ENCODE measurements at regions not wholly inside any gene's neighbourhood (a gene's known extent, or its start where the extent isn't known, plus 50 kb on each side); places are given as distances from the start of the nearest gene placed in this dataset.

- POLR2A ChIA-PET, result no interaction called here
These were observed 1263.2 kb downstream of the FAM181B start for GRCh38 chr11:81470446-81470845.

GRCh38 chr11:81459766-81460306 is 1273.8 kb downstream of the FAM181B start:
- ChIA-PET CTCF (no interaction called here), POLR2A (no interaction called here)
- H3K36me3 ChIP-seq (ENCODE audit: control insufficient read depth, insufficient read depth, low read length), result no peaks in the 10 kb centered on the region
- H3K9me3 ChIP-seq (ENCODE audit: control insufficient read depth, insufficient read depth, low read depth, low read length), result no peaks in the 10 kb centered on the region
- in situ Hi-C loops (cut with HindIII; ENCODE audit: low pct_unique_long_range_greater_than_20kb, low sequenced_read_pairs) (no loop called here), intact Hi-C loops (cut with micrococcal nuclease; ENCODE audit: unreplicated experiment) (no loop called here)
- no TSS peak for BruUV-seq (replicated peaks)
- ATAC-seq (no peak), DNase-seq (ENCODE audit: low read depth, low spot score) (no peak)
- no peak overlapping the region for H3K4me3 ChIP-seq (ENCODE audit: low read depth in 2 of 2, low read length in 2 of 2)
- no peaks in the 10 kb centered on the region for H3K4me1 ChIP-seq (ENCODE audit: control insufficient read depth, insufficient read depth, low read length)
- no peak for TF ChIP-seq REST (IDR thresholded peaks at IDR 0.05; ENCODE audit: insufficient read depth in 1 of 2, low read depth in 2 of 2, low read length in 1 of 2)
- no peaks in the 10 kb centered on the region for H3K27me3 ChIP-seq (ENCODE audit: control insufficient read depth, insufficient read depth, low read length)
- H3K27ac ChIP-seq (ENCODE audit: low read length), result no peak overlapping the region

More at GRCh38 chr11:81470446-81470845, 1263.2 kb downstream of the FAM181B start:
- H3K4me1 ChIP-seq (ENCODE audit: control insufficient read depth, insufficient read depth, low read length), result no peaks in the 10 kb centered on the region
- TF ChIP-seq SIN3A (IDR thresholded peaks at IDR 0.05; ENCODE audit: borderline replicate concordance, insufficient read depth, low read depth, low read length) (no peak), REST (IDR thresholded peaks at IDR 0.05; ENCODE audit: insufficient read depth in 1 of 2, low read depth in 2 of 2, low read length in 1 of 2) (no peak), CTCF (IDR thresholded peaks at IDR 0.05) (no peak), TCF7L2 (IDR thresholded peaks at IDR 0.05; ENCODE audit: low read depth, low read length) (no peak), POLR2AphosphoS5 (IDR thresholded peaks at IDR 0.05; ENCODE audit: low read depth, low read length) (no peak)
- BruUV-seq (replicated peaks), result no TSS peak
- DNase-seq (ENCODE audit: low read depth, low spot score) (no peak), ATAC-seq (no peak)
- CTCF ChIA-PET, result no interaction called here
- H3K36me3 ChIP-seq (ENCODE audit: control insufficient read depth, insufficient read depth, low read length), result no peaks in the 10 kb centered on the region
- no peak overlapping the region for H3K4me3 ChIP-seq (ENCODE audit: low read depth in 2 of 2, low read length in 2 of 2)
- no peaks in the 10 kb centered on the region for H3K9me3 ChIP-seq (ENCODE audit: control insufficient read depth, insufficient read depth, low read depth, low read length)
- intact Hi-C loops (cut with micrococcal nuclease; ENCODE audit: unreplicated experiment), result no loop called here
- H3K27ac ChIP-seq (ENCODE audit: low read length), result no peak overlapping the region
- H3K27me3 ChIP-seq (ENCODE audit: control insufficient read depth, insufficient read depth, low read length), result no peaks in the 10 kb centered on the region
- in situ Hi-C loops (cut with HindIII; ENCODE audit: low pct_unique_long_range_greater_than_20kb, low sequenced_read_pairs), result no loop called here

Measured in Panc1 (cell line).